ENCODE measurements at regions not wholly inside any gene's neighbourhood (a gene's known extent, or its start where the extent isn't known, plus 50 kb on each side); places are given as distances from the start of the nearest gene placed in this dataset.

GRCh38 chr15:93283854-93284253 is 194.8 kb upstream of the RGMA start:
- peaks cover 10% of the 10 kb centered on the region for H3K27me3 Mint-ChIP-seq (ENCODE audit: unreplicated experiment)
- no peak overlapping the region for H3K4me3 Mint-ChIP-seq (ENCODE audit: unreplicated experiment)
- no peak for DNase-seq
- no peak for TF ChIP-seq CTCF (IDR thresholded peaks at IDR 0.05; ENCODE audit: partially characterized antibody, unreplicated experiment)
- H3K36me3 Mint-ChIP-seq (ENCODE audit: unreplicated experiment) = no peaks in the 10 kb centered on the region
- H3K4me1 Mint-ChIP-seq (ENCODE audit: low read depth, unreplicated experiment) = peaks cover 11% of the 10 kb centered on the region
- H3K9me3 Mint-ChIP-seq (ENCODE audit: unreplicated experiment) = no peaks in the 10 kb centered on the region
- H3K27ac Mint-ChIP-seq (ENCODE audit: unreplicated experiment) = no peak overlapping the region

GRCh38 chr15:93282808-93283207 is 193.8 kb upstream of the RGMA start:
- no peak overlapping the region for H3K4me3 Mint-ChIP-seq (ENCODE audit: unreplicated experiment)
- no peak for TF ChIP-seq CTCF (IDR thresholded peaks at IDR 0.05; ENCODE audit: partially characterized antibody, unreplicated experiment)
- H3K36me3 Mint-ChIP-seq (ENCODE audit: unreplicated experiment) = no peaks in the 10 kb centered on the region
- no peak for DNase-seq
- H3K27ac Mint-ChIP-seq (ENCODE audit: unreplicated experiment) = no peak overlapping the region
- peaks cover 10% of the 10 kb centered on the region for H3K27me3 Mint-ChIP-seq (ENCODE audit: unreplicated experiment)
- peaks cover 11% of the 10 kb centered on the region for H3K4me1 Mint-ChIP-seq (ENCODE audit: low read depth, unreplicated experiment)
- H3K9me3 Mint-ChIP-seq (ENCODE audit: unreplicated experiment) = no peaks in the 10 kb centered on the region

DNA sequence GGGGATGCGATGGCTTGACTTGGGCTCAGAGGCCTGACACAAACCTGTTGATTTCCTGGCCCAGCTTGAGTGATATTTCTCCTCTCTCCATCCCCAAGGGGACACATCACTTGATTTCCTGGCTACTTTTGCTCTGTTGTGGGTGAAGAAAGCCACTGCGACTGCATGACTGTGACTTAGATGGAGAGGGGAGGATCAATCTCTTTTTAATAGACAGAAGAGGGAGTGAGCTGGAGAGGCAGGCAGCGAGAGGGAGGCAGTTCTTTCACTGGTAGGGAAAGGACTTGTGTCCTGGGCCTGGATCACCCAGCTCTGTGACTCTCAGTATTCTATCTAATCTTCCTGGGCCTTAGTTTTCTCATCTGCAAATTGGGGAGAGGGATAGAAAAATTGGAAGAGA is 189.8 kb upstream of the RGMA start:
- DNase-seq = no peak
- no peak overlapping the region for H3K4me3 Mint-ChIP-seq (ENCODE audit: unreplicated experiment)
- H3K36me3 Mint-ChIP-seq (ENCODE audit: unreplicated experiment) = no peaks in the 10 kb centered on the region
- peaks cover 3% of the 10 kb centered on the region for H3K9me3 Mint-ChIP-seq (ENCODE audit: unreplicated experiment)
- H3K4me1 Mint-ChIP-seq (ENCODE audit: low read depth, unreplicated experiment) = peaks cover 24% of the 10 kb centered on the region
- no peak for TF ChIP-seq CTCF (IDR thresholded peaks at IDR 0.05; ENCODE audit: partially characterized antibody, unreplicated experiment)
- peaks cover 8% of the 10 kb centered on the region for H3K27me3 Mint-ChIP-seq (ENCODE audit: unreplicated experiment)
- no peak overlapping the region for H3K27ac Mint-ChIP-seq (ENCODE audit: unreplicated experiment)

DNA sequence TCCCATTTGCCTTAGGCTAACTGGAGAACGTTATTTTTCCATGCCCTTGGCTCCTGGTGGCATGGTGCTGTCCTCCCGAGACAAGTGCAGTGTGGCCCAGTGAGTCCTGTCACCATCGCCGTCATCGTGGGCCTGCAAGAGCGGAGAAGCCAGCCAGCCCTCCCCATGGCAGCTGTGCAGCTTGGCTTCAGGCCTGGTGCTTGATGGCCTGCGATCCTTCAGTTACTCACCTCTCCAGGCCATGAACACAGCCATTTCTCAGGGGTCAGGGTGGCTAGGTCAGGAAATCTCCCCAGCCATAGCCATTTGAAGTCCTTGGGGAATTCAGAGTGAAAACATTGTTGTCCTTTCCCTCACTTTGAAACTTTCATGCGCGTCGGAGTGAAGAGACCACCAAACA is 189.0 kb upstream of the RGMA start:
- Mint-ChIP-seq H3K4me1 (ENCODE audit: low read depth, unreplicated experiment) (peaks cover 27% of the 10 kb centered on the region), H3K4me3 (ENCODE audit: unreplicated experiment) (no peak overlapping the region), H3K36me3 (ENCODE audit: unreplicated experiment) (no peaks in the 10 kb centered on the region), H3K9me3 (ENCODE audit: unreplicated experiment) (peaks cover 4% of the 10 kb centered on the region), H3K27me3 (ENCODE audit: unreplicated experiment) (peaks cover 8% of the 10 kb centered on the region), H3K27ac (ENCODE audit: unreplicated experiment) (no peak overlapping the region)
- DNase-seq = no peak
- no peak for TF ChIP-seq CTCF (IDR thresholded peaks at IDR 0.05; ENCODE audit: partially characterized antibody, unreplicated experiment)

- Mint-ChIP-seq H3K4me1 (ENCODE audit: low read depth, unreplicated experiment) (peaks cover 16% of the 10 kb centered on the region), H3K36me3 (ENCODE audit: unreplicated experiment) (peaks cover 24% of the 10 kb centered on the region), H3K9me3 (ENCODE audit: unreplicated experiment) (peaks cover 10% of the 10 kb centered on the region), H3K27ac (ENCODE audit: unreplicated experiment) (no peak overlapping the region), H3K4me3 (ENCODE audit: unreplicated experiment) (no peak overlapping the region), H3K27me3 (ENCODE audit: unreplicated experiment) (no peaks in the 10 kb centered on the region)
- DNase-seq = no peak
- no peak for TF ChIP-seq CTCF (IDR thresholded peaks at IDR 0.05; ENCODE audit: partially characterized antibody, unreplicated experiment)
These were observed 185.2 kb upstream of the RGMA start for GRCh38 chr15:93274257-93274656.
